ENCODE measurements at regions not wholly inside any gene's neighbourhood (a gene's known extent, or its start where the extent isn't known, plus 50 kb on each side); places are given as distances from the start of the nearest gene placed in this dataset.

- H2AFZ ChIP-seq (ENCODE audit: low read depth, low read length): no peak overlapping the region
- TF ChIP-seq POLR2AphosphoS5 (IDR thresholded peaks at IDR 0.05): no peak
- no peak for TF ChIP-seq RAD21 (conservative IDR thresholded peaks at IDR 0.05)
- no peak for TF ChIP-seq EP300 (conservative IDR thresholded peaks at IDR 0.05; ENCODE audit: poor library complexity, severe bottlenecking)
- TF ChIP-seq CTCF (IDR thresholded peaks at IDR 0.05; ENCODE audit: poor library complexity, severe bottlenecking): no peak
- no peak for TF ChIP-seq EZH2 (IDR thresholded peaks at IDR 0.05; ENCODE audit: borderline replicate concordance, insufficient read depth, low read length, poor library complexity, severe bottlenecking)
- no peaks in the 10 kb centered on the region for H3K79me2 ChIP-seq (replicated peaks; ENCODE audit: insufficient read depth, low read length)
- H3K36me3 ChIP-seq (ENCODE audit: insufficient read depth, low read length): no peaks in the 10 kb centered on the region
- H3K4me3 ChIP-seq (ENCODE audit: low read length): no peak overlapping the region
- no peak overlapping the region for H3K4me2 ChIP-seq (ENCODE audit: low read length)
- no peaks in the 10 kb centered on the region for H4K20me1 ChIP-seq (ENCODE audit: insufficient read depth)
- H3K9ac ChIP-seq (ENCODE audit: low read length): no peak overlapping the region
- no peaks in the 10 kb centered on the region for H3K9me3 ChIP-seq (ENCODE audit: low read length)
- H3F3A ChIP-seq (ENCODE audit: insufficient read depth, low read length, poor library complexity, severe bottlenecking): no peaks in the 10 kb centered on the region
- no peaks in the 10 kb centered on the region for H3K27me3 ChIP-seq (ENCODE audit: insufficient read depth, low read depth, low read length)
- no peaks in the 10 kb centered on the region for H3K9me2 ChIP-seq (ENCODE audit: insufficient read depth, low read length)
- no peak overlapping the region for H3K27ac ChIP-seq (ENCODE audit: low read length)
Measured at GRCh38 chr3:194787072-194787471, 101.4 kb downstream of the FAM43A start.

GRCh38 chr3:194787650-194788049 lies 102.0 kb downstream of the FAM43A start:
- no peaks in the 10 kb centered on the region for H3K9me3 ChIP-seq (ENCODE audit: low read length)
- no peak for TF ChIP-seq SMC3 (conservative IDR thresholded peaks at IDR 0.05; ENCODE audit: poor library complexity)
- TF ChIP-seq EP300 (conservative IDR thresholded peaks at IDR 0.05; ENCODE audit: poor library complexity, severe bottlenecking): no peak
- TF ChIP-seq MXI1 (conservative IDR thresholded peaks at IDR 0.05; ENCODE audit: poor library complexity, severe bottlenecking): no peak
- no peak for TF ChIP-seq REST (IDR thresholded peaks at IDR 0.05; ENCODE audit: borderline replicate concordance)
- TF ChIP-seq POLR2AphosphoS5 (IDR thresholded peaks at IDR 0.05): no peak
- TF ChIP-seq TAF1 (IDR thresholded peaks at IDR 0.05; ENCODE audit: low read depth): no peak
- TF ChIP-seq EZH2 (IDR thresholded peaks at IDR 0.05; ENCODE audit: borderline replicate concordance, insufficient read depth, low read length, poor library complexity, severe bottlenecking): no peak
- no peak for TF ChIP-seq RAD21 (conservative IDR thresholded peaks at IDR 0.05)
- TF ChIP-seq CTCF (IDR thresholded peaks at IDR 0.05; ENCODE audit: poor library complexity, severe bottlenecking): no peak
- H3K79me2 ChIP-seq (replicated peaks; ENCODE audit: insufficient read depth, low read length): no peaks in the 10 kb centered on the region
- no peak overlapping the region for H3K4me2 ChIP-seq (ENCODE audit: low read length)
- H3F3A ChIP-seq (ENCODE audit: insufficient read depth, low read length, poor library complexity, severe bottlenecking): no peaks in the 10 kb centered on the region
- no peak overlapping the region for H3K27ac ChIP-seq (ENCODE audit: low read length)
- no peaks in the 10 kb centered on the region for H3K36me3 ChIP-seq (ENCODE audit: insufficient read depth, low read length)
- no peak overlapping the region for H2AFZ ChIP-seq (ENCODE audit: low read depth, low read length)
- no peak overlapping the region for H3K9ac ChIP-seq (ENCODE audit: low read length)
- no peaks in the 10 kb centered on the region for H3K27me3 ChIP-seq (ENCODE audit: insufficient read depth, low read depth, low read length)
- H3K9me2 ChIP-seq (ENCODE audit: insufficient read depth, low read length): no peaks in the 10 kb centered on the region
- H3K4me3 ChIP-seq (ENCODE audit: low read length): no peak overlapping the region
- H4K20me1 ChIP-seq (ENCODE audit: insufficient read depth): no peaks in the 10 kb centered on the region
